ENCODE measurements at regions not wholly inside any gene's neighbourhood (a gene's known extent, or its start where the extent isn't known, plus 50 kb on each side); places are given as distances from the start of the nearest gene placed in this dataset.

- Histone ChIP-seq H3K4me1 (ENCODE audit: control insufficient read depth, insufficient read depth, low read length) (no peaks in the 10 kb centered on the region), H3K18ac (ENCODE audit: low read depth, low read length) (no peak overlapping the region), H2AK5ac (ENCODE audit: low read depth, low read length) (no peak overlapping the region), H2BK5ac (ENCODE audit: low read depth, low read length, poor library complexity, severe bottlenecking) (no peak overlapping the region), H3K36me3 (ENCODE audit: control insufficient read depth, insufficient read depth, low read length) (no peaks in the 10 kb centered on the region), H3K4ac (ENCODE audit: low read depth, low read length) (no peak overlapping the region), H2BK20ac (ENCODE audit: low read depth, low read length) (no peak overlapping the region), H3K9me3 (ENCODE audit: control insufficient read depth, insufficient read depth, low read length) (no peaks in the 10 kb centered on the region; the same call in 1 of the 2 replicates), H2AFZ (replicated peaks; ENCODE audit: low read length, poor library complexity) (no peak overlapping the region), H4K5ac (ENCODE audit: low read depth, low read length) (no peak overlapping the region), H2AK9ac (replicated peaks; ENCODE audit: low read depth, low read length, poor library complexity) (no peak overlapping the region), H2BK120ac (ENCODE audit: low read depth, low read length) (no peak overlapping the region), H2BK15ac (ENCODE audit: low read depth, low read length) (no peak overlapping the region), H4K91ac (ENCODE audit: insufficient read depth, low read depth, low read length) (no peak overlapping the region), H4K20me1 (ENCODE audit: insufficient read depth, low read length) (no peaks in the 10 kb centered on the region), H4K8ac (ENCODE audit: low read depth in 2 of 2, low read length in 2 of 2) (no peak overlapping the region), H3K79me1 (ENCODE audit: low read depth in 1 of 2, low read length in 2 of 2) (no peaks in the 10 kb centered on the region), H3K23ac (ENCODE audit: low read depth, low read length) (no peak overlapping the region), H3K14ac (replicated peaks; ENCODE audit: low read depth, low read length) (no peak overlapping the region), H3K27me3 (ENCODE audit: control insufficient read depth, insufficient read depth, low read length) (no peaks in the 10 kb centered on the region), H3K9ac (ENCODE audit: low read depth, low read length) (no peak overlapping the region), H3K9me1 (ENCODE audit: insufficient read depth, low read length) (no peaks in the 10 kb centered on the region), H3K27ac (ENCODE audit: insufficient read depth, low read length) (no peak overlapping the region), H3K4me2 (ENCODE audit: low read depth, low read length) (no peak overlapping the region), H3K56ac (ENCODE audit: extremely low read depth, insufficient read depth, low read length) (no peak overlapping the region), H3K4me3 (ENCODE audit: insufficient read depth, low read depth, low read length) (no peak overlapping the region)
- intact Hi-C loops (cut with micrococcal nuclease) (loop anchor here (5.0 kb wide), 1 partner anchor 419 kb away; no protein-coding TSS in a partner anchor), in situ Hi-C loops (cut with MboI; ENCODE audit: low sequenced_read_pairs) (no loop called here), dilution Hi-C loops (cut with HindIII; ENCODE audit: low sequenced_read_pairs, unreplicated experiment) (no loop called here)
- no peak for ATAC-seq (ENCODE audit: low read depth)
- CTCF ChIA-PET: no interaction called here
- WGBS, 2 experiments (ENCODE audit: extremely low coverage in 2 of 2, insufficient read length in 1 of 2): no CpG with 5 or more reads among the region's 2 CpGs
- no TSS peak for BruUV-seq (replicated peaks)
- DNase-seq: no peak
- TF ChIP-seq RAD21 (IDR thresholded peaks at IDR 0.05; ENCODE audit: low read length) (no peak), ELK1 (IDR thresholded peaks at IDR 0.05; ENCODE audit: borderline replicate concordance, low read depth, low read length) (no peak), SMC3 (IDR thresholded peaks at IDR 0.05; ENCODE audit: low read depth, low read length) (no peak), CEBPB (IDR thresholded peaks at IDR 0.05; ENCODE audit: low read depth, low read length) (no peak), BHLHE40 (IDR thresholded peaks at IDR 0.05; ENCODE audit: low read depth, low read length) (no peak), FOS (IDR thresholded peaks at IDR 0.05; ENCODE audit: low read depth, low read length) (no peak), NFE2L2 (IDR thresholded peaks at IDR 0.05; ENCODE audit: low read depth, low read length) (no peak), CHD1 (IDR thresholded peaks at IDR 0.05; ENCODE audit: low read depth, low read length) (no peak), MXI1 (IDR thresholded peaks at IDR 0.05; ENCODE audit: borderline replicate concordance, low read depth, low read length) (no peak), CTCF (conservative IDR thresholded peaks at IDR 0.05; ENCODE audit: low read depth, low read length) (no peak), RCOR1 (IDR thresholded peaks at IDR 0.05; ENCODE audit: insufficient replicate concordance, low read length) (no peak), POLR2A (IDR thresholded peaks at IDR 0.05; ENCODE audit: low read depth, low read length) (no peak), MAFK (IDR thresholded peaks at IDR 0.05; ENCODE audit: low read depth, low read length) (no peak), RFX5 (IDR thresholded peaks at IDR 0.05; ENCODE audit: low read depth, low read length) (no peak), MAZ (IDR thresholded peaks at IDR 0.05; ENCODE audit: borderline replicate concordance, low read depth, low read length) (no peak)
- POLR2A ChIA-PET (ENCODE audit: unreplicated experiment): no interaction called here
Observed at GRCh38 chr18:61282926-61283325, 50.3 kb upstream of the CDH20 start.

Measured in IMR-90 (cell line).